ENCODE measurements at regions not wholly inside any gene's neighbourhood (a gene's known extent, or its start where the extent isn't known, plus 50 kb on each side); places are given as distances from the start of the nearest gene placed in this dataset.
"Not testable (repeated sequence)": the region's sequence is repeated elsewhere in the genome, so short reads cannot be mapped to it uniquely, and the experiment has no call there.

DNA sequence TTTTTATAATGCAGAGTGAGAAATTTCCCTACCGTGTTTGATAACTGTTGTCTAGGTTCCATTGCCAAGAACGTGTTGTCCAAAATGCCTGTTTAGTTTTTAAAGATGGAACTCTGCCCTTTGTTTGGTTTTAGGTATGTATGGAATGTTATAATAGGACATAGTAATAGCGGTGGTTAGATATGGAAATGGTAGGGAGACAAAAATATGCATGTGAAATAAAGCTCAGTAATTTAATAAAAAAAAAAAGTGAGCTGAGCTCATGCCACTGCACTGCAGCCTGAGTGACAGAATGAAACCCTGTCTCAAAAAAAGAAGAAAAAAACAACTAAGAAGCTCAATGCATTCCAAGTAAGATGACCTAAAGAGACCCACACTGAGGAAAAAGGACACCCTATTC is 72.9 kb downstream of the ZNF783 start:
- ATAC-seq (no peak), DNase-seq (no peak)
- no peak overlapping the region for H3K4me3 Mint-ChIP-seq
- H3K36me3 Mint-ChIP-seq (ENCODE audit: insufficient read depth), result no peaks in the 10 kb centered on the region
- H3K4me1 Mint-ChIP-seq (ENCODE audit: low read depth), result no peaks in the 10 kb centered on the region
- H3K27me3 Mint-ChIP-seq (ENCODE audit: low read depth), result peaks cover 8% of the 10 kb centered on the region
- no peaks in the 10 kb centered on the region for H3K9me3 Mint-ChIP-seq

DNA sequence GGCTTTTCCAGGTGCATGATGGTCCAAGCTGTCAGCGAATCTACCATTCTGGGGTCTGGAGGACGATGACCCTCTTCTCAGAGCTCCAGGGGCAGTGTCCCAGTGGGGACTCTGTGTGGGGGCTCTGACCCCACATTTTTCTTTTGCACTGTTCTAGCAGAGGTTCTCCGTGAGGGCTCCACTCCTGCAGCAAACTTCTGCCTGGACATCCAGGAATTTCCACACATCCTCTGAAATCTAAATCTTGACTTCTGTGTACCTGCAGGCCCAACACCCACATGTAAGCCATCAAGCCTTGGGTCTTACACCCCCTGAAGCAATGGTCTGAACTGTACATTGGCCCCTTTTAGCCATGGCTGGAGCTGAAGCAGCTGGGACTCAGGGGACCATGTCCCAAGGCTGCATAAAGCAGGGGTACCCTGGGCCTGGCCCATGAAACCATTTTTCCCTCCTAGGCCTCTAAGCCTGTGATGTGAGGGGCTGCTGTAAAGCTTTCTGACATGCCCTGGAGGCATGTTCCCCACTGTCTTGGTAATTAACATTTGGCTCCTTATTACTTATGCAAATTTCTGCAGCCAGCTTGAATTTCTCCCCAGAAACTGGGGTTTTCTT is 86.9 kb downstream of the ZNF783 start:
- H3K36me3 Mint-ChIP-seq (ENCODE audit: insufficient read depth), result no peaks in the 10 kb centered on the region
- H3K4me1 Mint-ChIP-seq (ENCODE audit: low read depth), result no peaks in the 10 kb centered on the region
- DNase-seq (no peak), ATAC-seq (no peak)
- H3K9me3 Mint-ChIP-seq, result peaks cover 26% of the 10 kb centered on the region
- no peak overlapping the region for H3K4me3 Mint-ChIP-seq
- H3K27me3 Mint-ChIP-seq (ENCODE audit: low read depth), result peaks cover 24% of the 10 kb centered on the region

DNA sequence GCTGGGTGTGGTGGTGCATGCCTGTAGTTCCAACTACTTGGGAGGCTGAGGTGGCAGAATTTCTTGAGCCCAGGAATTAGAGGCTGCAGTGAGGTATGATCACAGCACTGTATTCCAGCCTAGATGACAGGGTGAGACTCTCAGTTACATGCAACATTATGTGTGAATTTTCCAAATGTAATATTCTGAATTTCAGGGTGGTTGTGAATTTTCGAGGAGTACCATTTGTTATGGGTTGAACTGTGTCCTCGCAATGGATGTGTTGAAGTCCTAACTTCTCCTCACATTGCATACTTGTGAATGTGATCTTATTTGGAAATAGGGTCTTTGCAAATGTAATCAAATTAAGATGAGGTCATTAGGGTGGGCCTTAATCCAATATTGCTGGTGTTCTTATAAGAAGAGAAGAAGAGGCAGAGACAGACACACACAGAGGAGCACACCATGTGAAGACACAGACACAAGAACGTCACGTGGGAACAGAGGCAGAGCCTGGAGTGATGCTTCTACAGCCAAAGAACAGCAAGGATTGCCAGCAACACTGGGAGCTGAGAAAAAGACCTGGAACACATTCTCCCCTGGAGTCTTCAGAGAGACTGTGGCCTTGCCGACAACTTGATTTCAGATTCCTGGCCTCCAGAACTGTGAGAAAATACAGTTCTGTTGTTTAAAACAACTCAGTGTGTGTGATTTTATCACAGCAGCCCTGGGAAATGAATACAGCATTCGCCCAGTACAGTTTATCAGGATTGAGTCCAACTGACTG is 91.9 kb downstream of the ZNF783 start:
- H3K36me3 Mint-ChIP-seq (ENCODE audit: insufficient read depth), result no peaks in the 10 kb centered on the region
- peaks cover 5% of the 10 kb centered on the region for H3K27me3 Mint-ChIP-seq (ENCODE audit: low read depth)
- H3K9me3 Mint-ChIP-seq, result peaks cover 8% of the 10 kb centered on the region
- ATAC-seq (no peak), DNase-seq (no peak)
- no peaks in the 10 kb centered on the region for H3K4me1 Mint-ChIP-seq (ENCODE audit: low read depth)
- no peak overlapping the region for H3K4me3 Mint-ChIP-seq

DNA sequence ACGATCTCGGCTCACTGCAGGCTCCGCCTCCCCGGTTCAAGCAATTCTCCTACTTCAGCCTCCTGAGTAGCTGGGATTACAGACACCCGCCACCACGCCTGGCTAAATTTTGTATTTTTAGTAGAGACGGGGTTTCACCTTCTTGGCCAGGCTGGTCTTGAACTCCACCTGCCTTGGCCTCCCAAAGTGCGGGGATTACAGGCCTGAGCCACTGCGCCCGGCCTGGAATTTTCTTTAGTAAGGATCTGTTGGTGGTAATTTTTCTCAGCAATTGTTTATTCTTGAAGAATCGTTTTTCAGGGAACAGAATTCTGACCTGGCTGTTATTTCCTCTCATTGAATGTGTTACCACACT is 93.0 kb downstream of the ZNF783 start:
- H3K36me3 Mint-ChIP-seq (ENCODE audit: insufficient read depth); H3K4me1 Mint-ChIP-seq (ENCODE audit: low read depth); H3K4me3 Mint-ChIP-seq; ATAC-seq; DNase-seq; H3K9me3 Mint-ChIP-seq; H3K27me3 Mint-ChIP-seq (ENCODE audit: low read depth): not testable (repeated sequence)

DNA sequence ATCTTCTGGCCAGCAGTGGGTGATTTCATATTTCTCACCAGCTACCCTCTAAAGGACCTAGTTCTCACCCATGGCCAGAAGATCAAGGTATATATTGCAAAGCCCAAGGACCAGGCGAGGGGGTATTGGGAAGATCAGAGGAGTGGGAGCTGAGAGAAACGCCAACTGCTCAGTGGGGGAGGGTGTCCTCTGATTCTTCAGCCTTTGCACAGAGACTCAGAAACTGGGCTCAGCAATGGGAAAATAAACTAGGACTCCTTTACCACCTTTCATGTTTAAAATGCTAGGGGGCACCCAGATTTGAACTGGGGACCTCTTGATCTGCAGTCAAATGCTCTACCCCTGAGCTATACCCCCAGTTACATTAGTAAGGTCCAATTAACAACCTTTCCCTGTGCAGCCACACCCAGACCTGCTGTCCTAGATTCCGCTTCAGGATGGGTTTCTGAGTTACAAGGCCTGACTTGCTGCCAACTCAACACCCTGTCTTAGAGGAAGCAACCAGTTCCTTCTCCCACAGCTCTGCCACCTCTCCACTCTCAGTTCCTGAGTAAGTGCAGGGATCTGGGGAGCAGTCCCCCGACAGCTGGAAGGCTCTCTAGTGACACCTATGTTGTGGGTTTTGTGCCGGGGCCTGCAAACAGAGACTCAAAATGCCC is 93.5 kb downstream of the ZNF783 start:
- DNase-seq (no peak), ATAC-seq (no peak)
- Mint-ChIP-seq H3K9me3 (peaks cover 8% of the 10 kb centered on the region), H3K4me1 (ENCODE audit: low read depth) (no peaks in the 10 kb centered on the region), H3K4me3 (no peak overlapping the region), H3K36me3 (ENCODE audit: insufficient read depth) (no peaks in the 10 kb centered on the region), H3K27me3 (ENCODE audit: low read depth) (peaks cover 8% of the 10 kb centered on the region)

DNA sequence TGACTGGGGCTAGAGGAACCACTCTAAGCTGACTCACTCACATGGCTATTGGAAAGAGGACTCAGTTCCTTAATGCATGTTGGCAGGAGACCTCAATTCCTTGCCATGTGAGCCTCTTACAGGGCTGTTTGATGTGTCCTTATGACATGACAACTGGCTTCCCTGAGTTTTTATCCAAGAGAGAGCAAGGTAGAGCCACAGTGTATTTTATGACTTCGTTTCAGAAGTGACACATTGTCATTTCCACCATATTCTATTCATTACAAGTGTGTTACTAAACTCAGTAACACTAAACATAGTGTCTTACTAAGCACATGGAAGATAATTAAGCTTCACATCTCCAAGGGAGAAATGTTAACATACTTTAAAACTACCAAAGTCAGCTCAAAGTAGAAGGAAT is 98.2 kb downstream of the ZNF777 start:
- DNase-seq (no peak), ATAC-seq (no peak)
- no peaks in the 10 kb centered on the region for H3K36me3 Mint-ChIP-seq (ENCODE audit: insufficient read depth)
- H3K4me3 Mint-ChIP-seq, result no peak overlapping the region
- peaks cover 29% of the 10 kb centered on the region for H3K27me3 Mint-ChIP-seq (ENCODE audit: low read depth)
- H3K9me3 Mint-ChIP-seq, result peaks cover 20% of the 10 kb centered on the region
- no peaks in the 10 kb centered on the region for H3K4me1 Mint-ChIP-seq (ENCODE audit: low read depth)

DNA sequence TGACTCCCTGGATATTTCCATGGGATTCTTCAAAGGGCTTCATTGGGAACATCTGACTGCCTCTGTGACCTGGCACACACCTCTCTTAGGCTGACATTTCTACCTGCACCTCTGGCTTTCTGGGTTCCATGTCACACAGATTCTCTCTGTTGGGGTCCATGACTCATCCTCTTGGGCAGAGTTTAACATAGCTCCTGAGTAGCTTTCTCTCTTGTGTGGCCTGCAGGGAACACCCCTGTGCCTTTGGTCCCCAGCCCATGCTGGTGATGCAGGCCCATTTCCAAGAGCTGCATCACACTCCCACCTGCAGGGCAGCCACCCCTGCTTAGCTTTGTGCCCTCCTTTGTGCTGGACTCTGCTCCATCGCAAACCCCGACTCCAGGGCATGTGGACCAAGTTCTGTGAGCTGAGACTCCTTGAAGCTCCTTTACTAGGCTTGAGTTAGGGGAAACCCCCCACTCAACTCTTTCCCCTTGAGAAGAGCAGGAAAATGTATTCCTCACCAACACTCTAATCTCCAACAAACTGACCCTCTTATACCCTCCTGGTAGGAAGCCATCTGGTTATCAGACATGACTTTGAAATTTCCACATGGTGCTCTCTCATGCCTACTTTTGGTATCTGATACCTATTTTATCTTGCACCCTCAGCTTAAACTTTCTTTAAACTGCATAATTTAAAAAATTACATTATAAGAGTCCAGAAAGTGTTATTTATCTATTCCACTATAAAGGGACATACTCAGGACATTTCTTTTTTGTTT is 93.3 kb downstream of the ZNF777 start:
- ATAC-seq, result peak in 1 of 2 donors; percentile 14
- no peaks in the 10 kb centered on the region for H3K4me1 Mint-ChIP-seq (ENCODE audit: low read depth)
- no peak for DNase-seq
- no peaks in the 10 kb centered on the region for H3K36me3 Mint-ChIP-seq (ENCODE audit: insufficient read depth)
- H3K27me3 Mint-ChIP-seq (ENCODE audit: low read depth), result peaks cover 27% of the 10 kb centered on the region
- H3K9me3 Mint-ChIP-seq, result peaks cover 17% of the 10 kb centered on the region
- no peak overlapping the region for H3K4me3 Mint-ChIP-seq

DNA sequence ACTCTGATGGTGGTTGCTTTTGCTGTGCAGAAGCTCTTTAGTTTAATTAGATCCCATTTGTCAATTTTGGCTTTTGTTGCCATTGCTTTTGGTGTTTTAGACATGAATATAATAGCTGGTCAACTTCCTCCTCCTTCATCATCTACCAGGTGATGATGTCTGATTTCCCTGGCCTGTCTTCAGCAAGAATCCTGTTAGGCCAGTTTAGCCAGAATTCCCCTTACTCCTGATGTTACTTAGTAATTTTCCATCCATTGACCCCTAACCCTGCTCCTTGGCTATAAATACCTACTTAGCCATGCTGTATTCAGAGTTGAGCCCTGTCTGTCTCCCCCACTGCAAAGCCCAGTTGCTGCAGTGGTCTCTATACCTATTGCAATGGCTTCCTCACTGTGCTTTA is 91.4 kb downstream of the ZNF777 start:
- no peak for ATAC-seq
- Mint-ChIP-seq H3K36me3 (ENCODE audit: insufficient read depth) (peaks cover 7% of the 10 kb centered on the region), H3K27me3 (ENCODE audit: low read depth) (peaks cover 17% of the 10 kb centered on the region), H3K9me3 (peaks cover 17% of the 10 kb centered on the region), H3K4me1 (ENCODE audit: low read depth) (no peaks in the 10 kb centered on the region), H3K4me3 (no peak overlapping the region)
- no peak for DNase-seq

DNA sequence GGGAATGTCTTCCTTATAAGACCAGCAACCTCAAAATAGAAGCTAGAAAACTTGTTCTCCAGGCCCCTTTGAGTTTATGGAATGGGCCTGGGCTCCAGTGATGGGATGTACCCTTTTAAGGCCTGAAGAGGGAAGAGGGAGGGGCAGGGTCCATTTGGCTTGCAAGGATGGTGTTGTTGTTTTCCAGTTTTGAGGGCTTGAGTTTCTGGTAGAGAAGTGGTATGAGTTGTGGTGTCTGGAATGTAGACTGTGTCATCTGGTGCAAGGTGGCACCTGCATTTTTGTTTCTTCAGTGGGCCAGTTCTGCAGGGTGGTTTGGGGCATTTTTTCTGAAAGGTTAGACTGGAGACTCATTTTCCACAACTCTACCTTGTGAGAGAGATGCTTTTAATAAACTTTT is 90.1 kb downstream of the ZNF777 start:
- H3K4me3 Mint-ChIP-seq, result no peak overlapping the region
- no peaks in the 10 kb centered on the region for H3K4me1 Mint-ChIP-seq (ENCODE audit: low read depth)

DNA sequence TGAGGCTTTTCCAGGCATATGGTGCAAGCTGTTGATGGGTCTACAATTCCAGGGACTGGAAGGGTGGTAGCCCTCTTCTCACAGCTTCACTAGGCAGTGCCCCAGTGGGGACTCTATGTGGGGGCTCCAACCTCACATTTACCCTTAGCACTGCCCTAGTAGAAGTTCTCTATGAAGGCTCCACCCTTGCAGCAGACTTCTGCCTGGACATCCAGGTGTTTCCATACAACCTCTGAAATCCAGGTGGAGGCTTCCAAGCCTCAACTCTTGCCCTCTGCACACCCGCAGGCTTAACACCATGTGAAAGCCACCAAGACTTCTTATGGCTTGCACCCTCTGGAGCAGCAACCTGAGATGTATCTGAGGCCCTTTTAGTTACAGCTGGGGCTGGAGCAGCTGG is 87.8 kb downstream of the ZNF777 start:
- H3K4me3 Mint-ChIP-seq, result no peak overlapping the region
- no peak for DNase-seq
- H3K9me3 Mint-ChIP-seq, result peaks cover 17% of the 10 kb centered on the region
- H3K27me3 Mint-ChIP-seq (ENCODE audit: low read depth), result peaks cover 14% of the 10 kb centered on the region
- peaks cover 7% of the 10 kb centered on the region for H3K36me3 Mint-ChIP-seq (ENCODE audit: insufficient read depth)
- no peaks in the 10 kb centered on the region for H3K4me1 Mint-ChIP-seq (ENCODE audit: low read depth)
- ATAC-seq, result no peak

More for the DNA sequence above, 90.1 kb downstream of the ZNF777 start:
- Mint-ChIP-seq H3K9me3 (peaks cover 17% of the 10 kb centered on the region), H3K36me3 (ENCODE audit: insufficient read depth) (peaks cover 7% of the 10 kb centered on the region), H3K27me3 (ENCODE audit: low read depth) (peaks cover 17% of the 10 kb centered on the region)
- ATAC-seq (no peak), DNase-seq (no peak)

DNA sequence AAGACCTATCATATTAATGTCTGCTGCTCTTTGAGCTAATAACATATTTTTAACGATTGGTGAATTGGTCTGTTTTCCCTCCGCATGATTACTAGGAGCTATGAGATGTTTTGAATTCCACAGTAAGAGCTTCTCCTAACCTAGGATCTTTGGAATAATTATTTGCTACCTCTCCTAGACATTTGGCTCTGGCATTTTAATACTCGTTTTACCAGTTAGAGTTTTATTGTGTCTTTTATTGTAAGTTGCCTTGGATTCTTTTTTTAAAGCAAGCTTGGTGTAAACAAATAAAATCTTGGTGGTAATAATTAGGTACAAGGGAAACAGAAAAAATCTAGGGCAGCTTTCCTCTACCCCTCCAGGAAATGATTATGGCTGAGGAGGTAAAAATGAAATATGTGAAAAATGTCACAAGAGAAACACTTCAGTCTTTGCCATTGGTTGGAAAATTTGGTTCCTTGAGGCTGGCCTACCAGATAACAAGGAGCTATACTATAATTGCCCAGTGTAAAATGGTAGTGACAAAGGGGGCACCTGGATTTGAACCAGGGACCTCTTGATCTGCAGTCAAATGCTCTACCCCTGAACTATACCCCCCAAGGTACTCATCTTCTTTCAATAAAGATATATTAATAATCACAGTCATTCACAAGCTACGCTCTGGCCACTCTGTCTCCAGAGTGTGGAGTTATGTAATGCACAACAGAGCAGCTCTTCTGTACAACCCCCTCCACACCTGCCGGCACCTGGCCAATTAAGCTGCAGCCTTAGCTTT is 85.4 kb downstream of the ZNF777 start:
- Mint-ChIP-seq H3K36me3 (ENCODE audit: insufficient read depth) (peaks cover 7% of the 10 kb centered on the region), H3K9me3 (peaks cover 26% of the 10 kb centered on the region), H3K4me3 (no peak overlapping the region), H3K27me3 (ENCODE audit: low read depth) (peaks cover 7% of the 10 kb centered on the region), H3K4me1 (ENCODE audit: low read depth) (no peaks in the 10 kb centered on the region)
- no peak for ATAC-seq
- no peak for DNase-seq

DNA sequence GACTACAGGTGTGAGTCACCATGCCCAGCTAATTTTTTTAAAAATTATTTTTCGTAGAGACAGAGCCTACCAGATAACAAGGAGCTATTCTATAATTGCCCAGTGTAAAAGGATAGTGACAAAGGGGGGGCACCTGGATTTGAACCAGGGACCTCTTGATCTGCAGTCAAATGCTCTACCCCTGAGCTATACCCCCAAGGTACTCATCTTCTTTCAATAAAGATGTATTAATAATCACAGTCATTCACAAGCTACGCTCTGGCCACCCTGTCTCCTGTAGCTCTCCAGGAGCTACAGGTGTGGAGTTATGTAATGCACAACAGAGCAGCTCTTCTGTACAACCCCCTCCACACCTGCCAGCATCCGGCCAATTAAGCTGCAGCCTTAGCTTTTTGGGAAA is 83.5 kb downstream of the ZNF777 start:
- no peak overlapping the region for H3K4me3 Mint-ChIP-seq
- H3K36me3 Mint-ChIP-seq (ENCODE audit: insufficient read depth), result peaks cover 7% of the 10 kb centered on the region
- DNase-seq (no peak), ATAC-seq (no peak)
- H3K4me1 Mint-ChIP-seq (ENCODE audit: low read depth), result no peaks in the 10 kb centered on the region
- H3K9me3 Mint-ChIP-seq, result peaks cover 23% of the 10 kb centered on the region
- no peaks in the 10 kb centered on the region for H3K27me3 Mint-ChIP-seq (ENCODE audit: low read depth)

DNA sequence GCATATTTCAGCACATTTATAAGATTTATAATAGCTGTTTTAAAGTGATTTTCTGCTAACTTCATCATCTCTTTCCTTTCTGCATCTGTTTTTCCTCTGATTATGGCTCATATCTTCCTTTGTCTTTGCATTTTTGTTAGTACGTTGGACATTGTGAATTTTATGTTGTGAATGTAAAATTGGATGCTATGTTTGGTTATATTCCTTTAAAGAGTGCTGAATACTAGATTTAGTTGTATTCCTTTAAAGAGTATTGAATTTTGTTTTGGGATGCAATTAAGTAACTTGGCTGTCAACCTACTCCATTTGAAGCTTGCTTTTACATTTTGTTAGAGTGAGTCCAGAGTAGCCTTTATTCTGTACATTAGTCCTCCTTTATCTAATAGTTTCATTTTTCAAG is 81.2 kb downstream of the ZNF777 start:
- DNase-seq (no peak), ATAC-seq (no peak)
- Mint-ChIP-seq H3K27me3 (ENCODE audit: low read depth) (peaks cover 4% of the 10 kb centered on the region), H3K9me3 (peaks cover 11% of the 10 kb centered on the region), H3K36me3 (ENCODE audit: insufficient read depth) (no peaks in the 10 kb centered on the region), H3K4me1 (ENCODE audit: low read depth) (no peaks in the 10 kb centered on the region), H3K4me3 (no peak overlapping the region)

DNA sequence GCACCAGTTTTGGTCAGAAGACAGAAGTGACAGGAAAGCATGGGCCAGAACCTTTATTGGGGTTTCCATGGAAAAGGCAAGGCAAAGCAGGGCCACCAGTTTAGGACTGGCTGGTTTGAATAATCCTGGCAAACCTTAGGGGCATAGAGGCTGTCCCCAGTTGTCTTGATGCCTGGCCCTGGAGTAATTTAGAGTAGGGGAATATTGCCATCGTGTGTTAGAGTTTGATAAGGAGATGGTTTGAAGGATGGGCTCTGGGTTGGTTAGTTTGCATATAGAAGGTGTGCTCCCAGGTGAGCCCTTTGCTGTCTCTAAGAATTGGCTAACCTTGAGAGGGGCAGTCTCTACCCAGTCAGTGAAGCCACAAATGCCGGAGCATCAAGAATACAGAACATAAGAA is 79.6 kb downstream of the ZNF777 start:
- Mint-ChIP-seq H3K9me3 (peaks cover 11% of the 10 kb centered on the region), H3K27me3 (ENCODE audit: low read depth) (peaks cover 4% of the 10 kb centered on the region), H3K4me1 (ENCODE audit: low read depth) (no peaks in the 10 kb centered on the region), H3K36me3 (ENCODE audit: insufficient read depth) (no peaks in the 10 kb centered on the region), H3K4me3 (no peak overlapping the region)
- no peak for DNase-seq
- ATAC-seq, result no peak

Measured in activated T-cell treated with anti-CD3 and anti-CD28 coated beads, Interleukin-2, amount 50 U/mL, for 4 hours (primary cell).